ENCODE measurements at regions not wholly inside any gene's neighbourhood (a gene's known extent, or its start where the extent isn't known, plus 50 kb on each side); places are given as distances from the start of the nearest gene placed in this dataset.
"Not testable (repeated sequence)": the region's sequence is repeated elsewhere in the genome, so short reads cannot be mapped to it uniquely, and the experiment has no call there.

DNA sequence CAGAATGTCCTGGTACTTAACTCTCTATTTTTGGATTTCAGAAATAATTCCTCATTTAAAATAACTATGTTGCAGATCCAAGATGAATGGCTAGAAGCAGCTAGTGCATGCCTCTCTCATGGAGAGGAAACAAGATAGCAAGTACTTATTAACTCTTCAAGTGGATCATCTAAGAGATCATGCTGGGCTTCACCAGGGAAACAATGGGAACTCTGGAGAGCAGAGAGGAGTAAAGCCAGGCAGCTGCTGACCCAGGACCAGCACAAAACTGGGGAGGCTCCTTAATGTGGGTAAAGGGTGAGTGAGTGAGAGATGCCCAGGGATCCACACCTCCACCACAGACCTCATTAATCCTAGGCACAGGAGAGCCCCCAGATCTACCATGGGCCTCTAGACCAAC, 897.8 kb upstream of the ACO1 start:
- no peak for DNase-seq (ENCODE audit: low read depth)

DNA sequence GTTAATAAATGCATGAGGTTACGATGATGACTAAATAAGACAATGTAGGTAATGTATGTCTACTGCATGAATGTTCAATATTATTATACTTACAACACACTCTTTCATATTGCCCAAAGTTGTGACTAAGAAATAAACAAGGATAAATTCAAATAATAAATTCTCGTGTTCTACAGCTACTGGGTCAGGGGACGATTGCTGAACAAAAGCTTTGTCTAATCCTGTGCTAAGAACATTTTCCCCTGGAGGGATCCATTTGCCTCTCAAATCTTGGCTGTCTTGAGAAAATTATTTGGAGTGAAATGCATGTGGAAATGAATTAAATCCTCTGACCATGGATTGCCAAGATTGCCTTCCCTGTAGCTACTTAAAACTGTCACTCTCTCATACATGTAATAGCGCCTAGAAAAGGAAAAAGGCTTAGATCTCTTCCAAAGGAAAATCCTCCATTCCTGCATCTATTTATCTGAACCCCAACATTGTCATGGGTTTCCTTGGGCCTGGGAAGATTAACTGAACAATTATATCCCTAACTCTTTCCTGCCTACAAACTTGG, 893.8 kb upstream of the ACO1 start:
- no peak for DNase-seq (ENCODE audit: low read depth)

DNA sequence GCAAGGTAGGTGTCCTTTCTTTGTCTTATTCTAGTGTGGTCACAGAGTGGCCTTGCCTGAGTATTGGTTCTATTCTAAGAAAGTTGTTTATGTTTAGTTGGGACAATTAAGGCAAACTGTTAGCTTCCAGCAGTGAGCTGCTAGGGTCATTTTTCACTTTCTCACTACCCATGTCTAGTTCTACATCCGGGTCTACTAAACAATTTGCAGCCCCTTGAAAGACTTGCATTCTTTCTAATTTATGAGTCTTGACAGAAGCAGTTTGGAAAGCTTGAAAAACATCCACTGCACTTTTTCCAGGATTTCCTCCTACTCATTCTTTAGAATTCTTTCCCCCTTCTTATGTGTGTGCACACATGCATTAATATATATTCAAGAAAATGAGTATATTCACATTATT, 892.2 kb upstream of the ACO1 start:
- no peak for DNase-seq (ENCODE audit: low read depth)

DNA sequence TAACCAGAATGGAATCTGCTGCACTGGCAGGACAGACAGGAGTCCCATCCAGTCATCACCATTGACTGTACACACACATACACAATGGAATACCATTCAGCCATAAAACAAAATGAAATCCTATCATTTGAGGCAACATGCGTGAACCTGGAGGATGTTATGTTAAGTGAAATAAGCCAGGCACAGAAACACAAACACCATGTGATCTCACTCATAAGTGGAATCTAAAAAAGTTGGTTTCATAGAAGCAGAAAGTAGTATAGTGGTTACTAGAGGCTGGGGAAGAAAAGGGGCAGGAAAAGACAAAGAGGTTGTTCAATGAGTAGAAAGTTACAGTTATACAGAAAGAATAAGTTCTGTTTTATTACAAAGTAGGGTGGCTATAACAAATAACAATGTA, 884.0 kb upstream of the ACO1 start:
- DNase-seq (ENCODE audit: low read depth), result no peak

DNA sequence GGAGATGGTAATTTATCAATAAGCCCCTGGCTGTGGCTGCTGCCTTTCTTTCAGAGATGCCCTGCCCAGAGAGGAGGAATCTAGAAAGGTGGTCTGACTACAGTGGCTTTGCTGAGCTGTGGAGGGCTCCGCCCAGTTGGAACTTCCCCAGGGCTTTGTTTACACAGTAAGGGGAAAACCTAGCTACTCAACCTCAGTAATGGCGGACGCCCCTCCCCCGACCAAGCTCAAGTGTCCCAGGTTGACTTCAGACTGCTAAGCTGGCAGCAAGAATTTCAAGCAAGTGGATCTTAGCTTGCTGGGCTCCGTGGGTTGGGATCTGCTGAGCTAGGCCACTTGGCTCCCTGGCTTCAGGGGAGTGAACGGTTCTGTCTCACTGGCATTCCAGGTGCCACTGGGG, 865.4 kb upstream of the ACO1 start:
- DNase-seq (ENCODE audit: low read depth), result no peak

DNA sequence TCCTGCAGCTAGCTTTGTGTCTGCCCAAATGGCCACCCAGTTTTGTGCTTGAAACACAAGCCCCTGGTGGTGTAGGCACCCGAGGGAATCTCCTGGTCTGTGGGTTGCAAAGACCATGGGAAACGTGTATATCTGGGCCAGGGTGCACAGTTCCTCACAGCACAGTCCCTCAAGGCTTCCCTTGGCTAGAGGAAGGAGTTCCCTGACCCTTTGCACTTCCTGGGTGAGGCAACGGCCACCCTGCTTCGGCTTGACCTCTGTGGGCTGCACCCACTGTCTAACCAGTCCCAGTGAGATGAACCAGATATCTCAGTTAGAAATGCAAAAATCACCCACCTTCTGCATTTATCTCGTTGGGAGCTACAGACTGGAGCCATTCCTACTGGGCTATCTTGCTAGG, 865.0 kb upstream of the ACO1 start:
- no peak for DNase-seq (ENCODE audit: low read depth)

DNA sequence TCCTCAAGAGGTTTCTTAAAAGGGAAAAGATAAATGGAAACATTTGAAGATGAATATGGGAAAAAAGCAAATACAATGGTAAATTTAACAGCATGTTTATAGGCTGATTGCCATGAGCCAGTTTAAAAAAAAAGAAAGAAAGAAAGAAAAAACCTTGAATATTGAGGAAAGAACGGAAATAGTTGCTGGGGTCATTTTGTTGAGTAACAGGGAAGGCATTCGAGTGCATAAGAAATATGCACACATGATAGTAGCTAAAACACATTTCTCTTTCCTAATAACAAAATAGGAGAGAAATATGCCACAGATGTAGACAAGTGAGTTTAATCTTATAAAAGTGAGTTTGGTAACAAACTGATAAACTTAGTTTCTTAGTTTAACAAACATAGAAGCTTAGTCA, 864.6 kb upstream of the ACO1 start:
- peak; percentile 8 for DNase-seq (ENCODE audit: low read depth)

DNA sequence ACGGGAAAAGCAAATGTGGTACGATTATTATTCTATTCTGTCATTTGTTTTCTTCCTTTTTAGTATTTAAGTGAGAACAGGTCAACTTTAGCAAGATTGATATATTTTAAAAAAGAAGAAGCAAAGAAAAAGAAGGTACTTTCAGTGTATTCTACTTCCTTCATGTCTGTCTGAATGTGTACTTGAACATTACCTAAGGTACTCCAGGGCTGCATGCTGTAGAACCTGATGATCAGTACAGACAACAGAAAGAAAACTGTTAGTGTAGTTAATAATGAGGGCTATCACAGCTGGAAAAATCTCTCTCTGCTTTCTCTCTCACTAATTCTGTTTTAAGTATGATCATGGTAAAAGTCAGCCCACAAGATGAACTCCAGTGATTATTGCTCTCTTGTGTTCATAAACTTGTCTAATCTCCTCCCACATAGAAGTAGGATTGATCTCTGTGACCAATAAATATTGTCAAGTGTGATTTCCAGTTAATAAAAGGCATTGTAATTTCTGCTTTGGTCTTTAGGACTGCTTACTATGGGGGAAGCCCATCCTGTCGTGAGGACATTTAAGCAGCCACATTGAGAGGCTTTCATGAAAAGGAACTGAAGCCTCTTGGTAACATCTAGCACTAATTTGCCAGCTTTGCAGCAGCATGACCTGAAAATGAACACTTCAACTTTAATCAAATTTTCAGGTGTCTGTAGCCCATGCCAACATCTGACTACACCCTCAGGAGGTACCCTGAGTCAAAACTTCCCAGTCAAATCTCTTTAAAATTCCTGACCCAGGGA, 864.0 kb upstream of the ACO1 start:
- no peak for DNase-seq (ENCODE audit: low read depth)

DNA sequence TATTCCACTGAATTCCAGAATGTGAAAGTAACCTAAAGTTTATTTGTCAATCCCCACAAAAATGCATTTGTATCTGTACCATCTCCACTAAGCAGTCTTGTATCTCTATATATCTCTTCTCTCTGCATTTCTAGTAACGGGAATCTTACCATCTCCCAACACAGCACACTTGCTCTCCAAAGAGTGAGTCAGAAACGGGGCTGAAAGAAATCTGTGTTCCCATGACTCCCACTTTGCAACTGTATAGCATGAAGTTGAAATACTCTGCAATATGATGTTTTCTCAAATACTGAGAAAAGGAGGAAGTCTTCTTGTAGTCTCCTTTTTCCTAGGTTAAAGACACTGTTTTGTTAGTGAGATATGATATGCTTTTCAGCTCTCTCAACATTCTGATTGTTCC, 848.8 kb upstream of the ACO1 start:
- no peak for DNase-seq (ENCODE audit: low read depth)

DNA sequence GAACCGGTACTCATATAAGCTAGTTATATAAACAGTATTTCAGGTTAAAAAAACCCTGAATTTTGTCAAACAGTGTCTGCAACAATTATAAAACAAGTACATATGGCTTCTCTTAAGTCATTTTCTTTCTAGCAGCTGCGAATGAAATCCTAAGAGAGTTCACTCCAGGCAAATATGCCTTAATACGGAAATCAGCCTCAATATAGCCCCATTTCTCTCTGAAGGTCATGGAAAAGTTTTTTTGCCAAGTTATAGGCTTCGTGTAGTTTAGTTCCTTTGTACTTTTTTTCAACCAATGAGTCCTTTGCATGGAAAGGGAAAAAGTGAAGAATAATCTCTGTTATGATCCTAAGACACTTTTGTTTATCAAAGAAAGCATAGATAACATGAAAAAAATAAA, 848.0 kb upstream of the ACO1 start:
- no peak for DNase-seq (ENCODE audit: low read depth)

DNA sequence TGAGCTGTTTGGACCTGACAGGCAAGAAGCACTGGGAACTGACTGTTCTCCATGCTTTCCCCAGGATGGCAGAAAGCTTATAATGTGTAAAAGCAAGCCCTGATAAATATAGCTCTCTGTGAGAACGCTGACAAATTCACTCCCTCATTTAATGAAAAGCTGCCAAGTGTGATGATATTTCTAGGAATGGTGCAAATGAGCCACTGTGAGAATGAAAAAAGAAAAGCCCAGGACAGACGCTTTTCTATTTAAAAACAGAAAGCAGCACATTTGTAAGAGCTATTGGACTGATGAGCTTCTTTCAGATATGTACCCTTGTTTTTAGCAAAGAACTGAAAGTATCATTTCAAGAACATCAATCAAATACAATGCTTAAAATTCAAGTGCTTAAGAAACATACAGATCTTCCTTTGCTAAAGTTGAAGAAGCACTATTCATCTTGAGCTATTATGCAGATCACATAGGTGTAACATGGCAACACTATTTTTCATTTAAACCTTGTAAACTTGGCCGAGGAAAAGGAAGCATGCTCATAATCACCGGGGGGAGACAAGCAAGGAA, 842.6 kb upstream of the ACO1 start:
- DNase-seq (ENCODE audit: low read depth), result peak; percentile 13

DNA sequence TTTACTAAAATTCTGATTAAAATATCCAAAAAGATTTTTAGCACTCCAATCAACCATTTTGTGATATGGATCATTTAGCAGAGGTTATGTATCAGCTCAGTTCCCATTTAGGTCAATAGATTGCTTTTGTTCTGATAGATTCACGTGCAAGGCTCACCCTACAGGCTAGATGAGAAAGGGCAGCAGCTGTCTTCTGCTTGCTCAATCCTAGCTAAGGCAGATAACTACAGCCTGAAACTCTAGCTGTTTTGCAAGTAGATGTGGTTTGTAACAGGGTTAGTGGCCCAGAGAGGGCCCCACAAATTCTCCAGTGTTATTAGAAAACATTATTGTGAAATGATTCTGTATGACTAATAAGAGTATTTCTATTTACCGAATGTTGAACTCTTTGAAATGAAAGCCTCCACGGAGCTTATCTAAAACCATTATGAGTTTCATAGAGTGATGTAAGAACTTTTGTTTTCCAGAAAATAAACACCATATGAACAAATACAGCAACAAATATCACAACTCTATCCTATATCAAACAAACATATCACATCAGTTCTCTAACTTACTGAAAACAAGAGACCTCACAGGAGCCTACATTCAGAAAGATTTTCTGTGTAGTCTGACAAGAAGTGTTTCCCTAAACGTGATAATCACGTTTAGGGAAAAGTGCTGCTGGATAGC, 841.9 kb upstream of the ACO1 start:
- peak; percentile 43 for DNase-seq (ENCODE audit: low read depth)

DNA sequence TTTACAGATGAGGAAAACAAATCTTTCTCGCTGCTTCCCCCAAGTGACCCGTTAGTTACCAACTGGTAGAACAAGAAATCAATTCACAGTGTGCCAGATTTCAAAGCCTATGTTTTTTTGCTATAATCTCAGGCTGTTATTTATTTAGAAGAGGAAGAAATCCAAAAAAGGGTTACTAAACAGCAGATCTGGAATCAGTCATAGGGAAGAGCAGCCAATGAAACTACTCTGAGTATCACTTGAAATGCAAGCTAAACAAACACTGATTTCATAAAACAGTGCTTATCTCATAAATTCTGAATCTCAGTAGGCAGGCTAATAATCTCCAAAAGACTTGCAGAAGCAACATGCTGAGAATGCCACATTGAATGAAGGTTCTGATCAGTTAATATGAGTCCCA, 829.5 kb upstream of the ACO1 start:
- no peak for DNase-seq (ENCODE audit: low read depth)

DNA sequence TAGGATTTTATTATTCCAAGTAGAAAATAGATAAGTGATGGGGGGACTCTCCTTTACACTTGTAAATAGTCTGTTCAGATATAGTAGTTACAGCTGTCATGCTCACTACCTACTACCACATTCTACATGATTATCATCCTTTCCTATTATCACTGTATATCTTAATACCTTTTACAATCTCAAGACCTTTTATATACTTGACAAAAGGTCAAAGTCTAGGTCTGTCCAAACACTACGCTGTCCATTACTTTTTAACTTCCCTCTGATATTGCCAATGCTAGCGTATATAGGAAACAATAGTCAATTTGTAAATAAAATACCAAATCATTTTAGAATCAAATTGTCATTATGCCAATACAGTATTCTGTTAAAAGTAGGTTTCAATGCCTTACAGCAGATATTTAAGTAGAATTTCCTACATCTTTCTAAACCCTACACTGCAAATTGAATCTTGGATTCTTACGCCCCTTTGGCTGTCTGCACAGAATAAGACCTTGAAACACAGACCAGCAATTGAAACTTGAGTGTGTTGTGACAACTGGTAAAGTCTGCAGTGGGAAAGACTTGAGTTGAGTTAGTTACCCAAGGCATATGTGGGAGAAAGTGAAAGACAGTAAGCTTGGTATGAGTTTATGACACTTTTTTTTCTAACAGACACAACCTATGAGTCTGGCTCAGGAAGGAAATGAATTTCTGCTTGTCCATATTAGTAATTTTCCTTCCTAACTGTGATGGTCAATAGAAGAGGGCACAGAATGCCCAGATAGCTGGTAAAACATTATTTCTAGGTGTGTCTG, 827.6 kb upstream of the ACO1 start:
- DNase-seq (ENCODE audit: low read depth), result no peak

DNA sequence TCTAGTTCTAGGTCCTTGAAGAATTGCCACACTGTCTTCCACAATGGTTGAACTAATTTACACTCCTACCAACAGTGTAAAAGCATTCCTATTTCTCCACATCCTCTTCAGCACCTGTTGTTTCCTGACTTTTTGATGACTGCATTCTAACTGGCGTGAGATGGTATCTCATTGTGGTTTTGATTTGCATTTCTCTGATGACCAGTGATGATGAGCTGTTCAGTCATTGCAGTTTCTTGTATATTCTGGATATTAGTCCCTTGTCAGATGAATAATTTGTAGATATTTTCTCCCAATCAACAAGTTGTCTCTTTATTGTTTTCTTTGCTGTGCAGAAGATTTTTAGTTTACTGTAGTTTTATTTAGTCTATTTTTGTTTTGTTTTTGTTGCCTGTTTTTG, 812.3 kb upstream of the ACO1 start:
- not testable (repeated sequence) for DNase-seq (ENCODE audit: low read depth)

DNA sequence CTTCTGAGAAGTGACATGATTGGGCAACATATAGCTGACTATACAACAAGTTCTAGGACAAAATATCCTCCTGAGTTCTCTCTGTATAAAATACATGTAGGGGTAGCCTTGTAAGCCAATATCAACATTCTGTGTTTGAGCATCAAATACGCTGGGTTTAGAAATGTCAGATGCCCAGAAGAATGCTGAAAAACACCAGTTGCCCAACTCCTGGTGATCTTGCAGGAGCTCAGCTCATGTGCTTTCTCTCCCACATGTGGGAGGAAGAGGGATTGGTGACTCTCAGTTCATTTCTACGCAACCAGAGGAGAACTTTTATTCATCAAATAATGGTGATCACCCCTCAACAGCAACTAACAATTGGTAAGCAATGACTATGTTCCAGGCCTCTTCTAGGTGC, 810.9 kb upstream of the ACO1 start:
- no peak for DNase-seq (ENCODE audit: low read depth)

DNA sequence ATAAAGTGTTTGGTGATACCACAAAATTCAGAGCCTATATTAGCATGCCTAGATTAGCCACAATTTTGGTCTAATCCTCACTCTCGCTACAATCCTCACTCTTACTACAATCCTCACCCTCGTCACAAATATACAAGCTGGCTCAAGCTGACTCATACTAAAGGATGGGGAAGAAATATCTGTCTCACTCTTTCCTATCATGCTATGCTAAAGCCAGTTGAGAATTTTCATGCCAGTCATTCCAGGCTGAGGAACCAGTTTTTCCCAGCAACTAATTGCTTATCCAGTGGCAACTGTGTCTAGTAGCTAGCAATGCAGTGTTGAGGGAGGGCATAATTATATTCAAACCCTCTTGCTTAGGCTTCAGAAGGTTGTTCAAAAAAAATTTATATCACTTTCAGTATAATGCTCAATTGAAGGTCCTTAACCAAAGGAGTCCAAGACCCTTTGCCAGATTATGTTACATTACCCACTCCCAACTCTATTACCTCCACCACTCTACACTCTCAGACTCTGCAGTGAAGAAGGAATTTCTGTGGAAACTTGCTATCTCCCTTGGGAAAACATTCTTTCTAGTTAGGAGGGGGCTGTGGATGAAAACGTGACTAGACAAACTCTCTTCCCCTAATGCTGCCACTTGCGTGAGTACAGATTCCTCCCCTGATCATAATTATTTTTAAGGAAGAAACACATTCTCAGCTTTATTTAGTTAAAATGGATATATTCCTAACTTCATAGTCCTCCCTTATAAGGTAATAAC, 810.3 kb upstream of the ACO1 start:
- peak; percentile 14 for DNase-seq (ENCODE audit: low read depth)

DNA sequence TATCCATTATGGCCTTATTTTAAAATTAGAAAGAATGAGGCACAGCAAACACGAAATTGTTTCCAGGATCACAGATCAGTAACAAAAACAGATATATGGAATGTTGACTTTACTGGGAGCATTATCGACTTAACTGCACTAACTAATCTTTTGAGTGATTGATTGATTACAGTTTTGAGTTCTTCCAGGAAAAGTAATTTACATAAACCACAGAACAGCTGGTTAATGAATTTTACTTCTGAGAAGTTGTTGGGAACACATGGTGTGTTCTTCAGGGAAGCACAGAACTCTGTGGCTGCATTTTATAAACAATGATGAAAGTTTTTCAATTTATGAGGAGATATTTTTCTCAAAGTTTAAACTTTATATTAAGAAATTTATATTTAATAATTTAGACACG, 802.4 kb upstream of the ACO1 start:
- DNase-seq (ENCODE audit: low read depth), result no peak

DNA sequence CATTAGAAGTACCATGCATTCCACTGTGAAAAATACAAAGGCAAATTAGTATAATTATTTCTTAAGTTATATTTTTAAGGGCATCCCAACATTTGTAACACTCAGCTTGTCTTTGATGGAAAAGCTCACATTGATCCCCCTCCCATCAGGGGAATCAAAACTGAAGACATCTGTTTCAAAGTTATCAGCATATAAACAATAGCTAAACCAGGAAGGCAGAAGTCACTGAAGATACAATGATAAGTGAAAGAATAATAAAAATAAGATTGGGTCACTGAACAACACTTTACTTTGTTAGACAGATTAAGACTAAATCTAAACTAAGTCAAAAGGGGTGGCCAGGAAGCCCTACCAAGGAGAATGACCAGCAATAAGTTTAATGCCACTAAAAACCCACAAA, 801.9 kb upstream of the ACO1 start:
- no peak for DNase-seq (ENCODE audit: low read depth)

DNA sequence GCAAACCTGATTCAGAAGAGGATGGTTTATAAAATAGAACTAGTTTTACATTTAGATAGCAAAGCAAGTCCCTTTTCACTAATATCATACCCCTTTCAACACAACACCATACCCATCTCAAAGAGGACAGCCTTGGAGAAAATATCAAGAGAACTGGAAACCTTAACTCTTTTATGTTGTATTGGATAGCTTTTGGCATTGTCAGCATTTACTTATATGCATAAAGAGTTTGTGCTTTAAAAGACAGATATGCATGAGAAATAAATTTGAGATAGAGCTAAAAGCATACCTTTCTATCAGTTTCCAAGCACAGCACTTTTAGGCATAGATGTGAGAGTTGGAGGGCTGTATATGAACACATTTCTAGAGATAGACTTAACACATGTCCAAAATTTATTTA, 799.3 kb upstream of the ACO1 start:
- DNase-seq (ENCODE audit: low read depth), result no peak

DNA sequence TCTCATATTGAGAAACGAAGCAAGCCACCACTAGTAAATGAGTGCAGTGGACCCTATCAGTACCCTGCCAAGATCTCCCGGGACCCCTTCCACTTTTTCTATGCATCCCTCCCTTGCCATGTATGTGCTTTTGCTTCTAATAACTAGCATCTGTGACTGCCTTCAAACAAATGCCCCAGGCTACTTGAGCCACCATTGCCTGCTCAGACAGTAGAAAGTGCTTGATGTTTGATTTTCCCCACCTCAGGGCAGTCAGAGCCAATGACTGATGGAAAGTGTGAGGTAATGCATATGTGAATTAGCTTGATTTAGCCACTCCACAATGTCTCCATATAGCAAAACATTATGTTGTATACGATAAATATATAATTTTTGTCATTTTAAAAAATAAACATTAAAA, 797.3 kb upstream of the ACO1 start:
- no peak for DNase-seq (ENCODE audit: low read depth)

DNA sequence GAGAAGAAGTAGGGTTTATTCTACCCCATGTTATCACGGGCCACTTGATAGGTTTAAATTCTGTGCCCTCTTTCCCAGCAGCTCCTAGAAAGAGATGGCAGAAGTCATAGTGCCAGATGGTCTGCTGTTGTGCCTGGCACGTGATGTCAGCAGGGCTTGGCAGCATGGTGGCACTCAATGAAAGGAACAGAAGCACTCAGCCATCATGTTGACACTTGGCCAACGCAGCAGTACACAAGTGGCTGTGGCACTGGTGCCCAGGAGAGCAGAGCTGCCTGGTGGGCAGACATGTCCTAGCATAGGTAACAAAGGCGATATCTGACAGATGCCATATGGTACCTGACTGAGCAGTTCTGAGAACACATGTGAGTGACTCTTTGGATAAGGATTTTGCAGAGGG, 796.4 kb upstream of the ACO1 start:
- DNase-seq (ENCODE audit: low read depth), result no peak

All from stromal cell of bone marrow (primary cell).